B cell (primary cell): ENCODE measurements at regions not wholly inside any gene's neighbourhood (a gene's known extent, or its start where the extent isn't known, plus 50 kb on each side); places are given as distances from the start of the nearest gene placed in this dataset.

Source experiments
- ATAC-seq: fragments of 200-7000 bp; cut with Tn5 transposase; one replicate; pipeline ENCODE4 v1.10.0; 2021; ENCODE audit warnings: low read depth, mild to moderate bottlenecking, moderate number of reproducible peaks, moderate library complexity
- CTCF ChIA-PET: fragments of 350-600 bp; sonication (Branson Sonifier 250); formaldehyde crosslinking; loops from one replicate; lab custom pipeline; 2021; ENCODE audit warnings: antibody characterized with exemption, inconsistent platforms; lab: Charles Lee
- POLR2A ChIA-PET: fragments of 350-600 bp; sonication (Branson Sonifier 250); formaldehyde crosslinking; loops from one replicate; lab custom pipeline; 2021; ENCODE audit warnings: antibody characterized with exemption; lab: Charles Lee
- DNase-seq: peaks from one replicate; pipeline ENCODE4 v3.0.0; 2013
- H2AFZ ChIP-seq: 2 replicates; pipeline ENCODE4 v1.6.1; 2012; ENCODE audit warnings: mild to moderate bottlenecking, low read depth, low read length; ENCODE audit not compliant: insufficient read depth, poor library complexity, severe bottlenecking
- H3K27ac ChIP-seq, 2 donors: 1 replicate in 1 of 2; 2 replicates in 1 of 2; pipeline ENCODE4 v1.5.1; 2012 to 2013; ENCODE audit warnings: low read length in 2 of 2, mild to moderate bottlenecking in 2 of 2, moderate library complexity in 1 of 2
- H3K27me3 ChIP-seq, 4 experiments: fragments of 200-600 bp in 1 of 4; sonication (generic) in 1 of 4; replicated peaks in 1 of 4; 1 replicate in 2 of 4; 2 replicates in 2 of 4; pipeline versions ENCODE4 v1.6.1 to v1.7.0; 2013 to 2016; ENCODE audit warnings: low read length in 3 of 4, mild to moderate bottlenecking in 2 of 4, mixed read lengths in 1 of 4, moderate library complexity in 1 of 4; ENCODE audit not compliant: insufficient read depth in 4 of 4, control insufficient read depth in 3 of 4; ENCODE audit errors: control extremely low read depth in 1 of 4
- H3K36me3 ChIP-seq, 2 experiments: replicated peaks in 1 of 2; 1 replicate in 1 of 2; 2 replicates in 1 of 2; pipeline versions ENCODE4 v1.6.1 to v1.7.1; 2013; ENCODE audit warnings: low read length in 1 of 2; ENCODE audit not compliant: insufficient read depth in 2 of 2, control insufficient read depth in 1 of 2; ENCODE audit errors: control extremely low read depth in 1 of 2, extremely low read depth in 1 of 2
- H3K4me1 ChIP-seq, 2 donors: fragments of 200-600 bp in 1 of 2; sonication (generic) in 1 of 2; 1 replicate in 1 of 2; 2 replicates in 1 of 2; pipeline versions ENCODE4 v1.5.1 to v1.6.1; 2013 to 2017; ENCODE audit warnings: low read length in 2 of 2; ENCODE audit not compliant: control insufficient read depth in 2 of 2, insufficient read depth in 2 of 2
- H3K4me2 ChIP-seq: replicated peaks from 2 replicates; pipeline ENCODE3; 2012; ENCODE audit warnings: mild to moderate bottlenecking, low read depth, low read length; ENCODE audit not compliant: poor library complexity, severe bottlenecking
- H3K4me3 ChIP-seq, 5 experiments: fragments of 200-600 bp in 1 of 5; sonication (generic) in 1 of 5; 1 replicate in 3 of 5; 2 replicates in 2 of 5; pipeline versions ENCODE4 v1.5.1 to v1.7.0; 2011 to 2016; ENCODE audit warnings: low read length in 4 of 5, mild to moderate bottlenecking in 4 of 5, low read depth in 2 of 5, control low read depth in 1 of 5, moderate library complexity in 1 of 5; ENCODE audit not compliant: insufficient read depth in 1 of 5; ENCODE audit errors: control extremely low read depth in 1 of 5, extremely low read depth in 1 of 5
- H3K79me2 ChIP-seq: fragments of 200-600 bp; sonication (generic); one replicate; pipeline ENCODE4 v1.6.0; 2016; ENCODE audit warnings: low read length; ENCODE audit not compliant: control insufficient read depth, insufficient read depth
- H3K9ac ChIP-seq: fragments of 200-600 bp; sonication (generic); 2 replicates; pipeline ENCODE4 v1.6.1; 2017; ENCODE audit warnings: mild to moderate bottlenecking, low read length, moderate library complexity
- H3K9me3 ChIP-seq, 3 donors: one replicate each; pipeline versions ENCODE4 v1.6.1 to v1.7.1; 2013; ENCODE audit warnings: low read length in 2 of 3; ENCODE audit not compliant: control insufficient read depth in 2 of 3, insufficient read depth in 1 of 3; ENCODE audit errors: control extremely low read depth in 1 of 3
- H4K20me1 ChIP-seq: 2 replicates; pipeline ENCODE4 v1.6.0; 2012; ENCODE audit warnings: mild to moderate bottlenecking, low read length; ENCODE audit not compliant: insufficient read depth, control insufficient read depth, poor library complexity, severe bottlenecking
- H3K27ac Mint-ChIP-seq: one replicate; pipeline ENCODE4 v1.8.0; 2021; ENCODE audit warnings: mixed read lengths
- H3K27me3 Mint-ChIP-seq: one replicate; pipeline ENCODE4 v1.8.0; 2021; ENCODE audit warnings: mixed read lengths
- H3K4me1 Mint-ChIP-seq: one replicate; pipeline ENCODE4 v1.8.0; 2021; ENCODE audit warnings: mixed read lengths
- H3K4me3 Mint-ChIP-seq: one replicate; pipeline ENCODE4 v1.8.0; 2021; ENCODE audit warnings: mixed read lengths
- H3K9me3 Mint-ChIP-seq: one replicate; pipeline ENCODE4 v1.8.0; 2022; ENCODE audit warnings: mixed read lengths; ENCODE audit not compliant: insufficient read depth
- EZH2 ChIP-seq: IDR thresholded peaks from 2 replicates; pipeline ENCODE4 v1.6.1; 2012; ENCODE audit warnings: borderline replicate concordance, low read depth, mild to moderate bottlenecking, moderate library complexity, low read length; ENCODE audit not compliant: insufficient read depth, poor library complexity, severe bottlenecking
- WGBS: methylation state at CpG from one replicate; pipeline ENCODE4 v1.1.5; 2013; ENCODE audit warnings: missing lambda C conversion rate; ENCODE audit not compliant: insufficient coverage; 5-methylcytosine and 5-hydroxymethylcytosine counted together
- intact Hi-C: fragments of 100-400 bp; cut with micrococcal nuclease; formaldehyde crosslinking; loops from one replicate; pipeline ENCODE4 v1.10.0; 2022
- TF ChIP-seq, protein P1 (sequence below): fragments of 200-600 bp; IDR thresholded peaks from one replicate; pipeline ENCODE4 v1.8.0; 2022; ENCODE audit warnings: antibody characterized with exemption, mild to moderate bottlenecking

DNA sequence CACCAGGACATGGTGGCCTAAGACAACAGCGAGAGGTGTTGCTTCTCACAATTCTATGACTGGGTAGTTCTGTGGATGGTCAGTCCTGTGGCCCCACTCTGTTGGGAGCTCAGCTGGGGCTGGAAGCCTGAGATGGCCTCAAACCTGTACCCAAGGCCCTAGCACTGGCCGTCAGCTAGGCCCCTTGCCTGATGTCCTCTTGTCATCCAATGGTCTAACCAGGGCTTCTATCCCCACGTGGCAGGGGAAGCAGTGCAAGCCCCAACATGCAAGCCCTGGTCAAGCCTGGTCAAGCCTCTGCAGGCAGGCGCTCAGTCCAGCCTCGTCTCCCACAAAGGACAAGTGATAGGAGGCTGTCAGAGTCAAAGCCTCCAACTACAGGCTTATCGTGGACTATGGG, 196.5 kb upstream of the CST7 start:
- 91% methylated on average over 5 of the region's 6 CpGs for WGBS
- H3K9ac ChIP-seq = no peak overlapping the region
- H3K4me1 ChIP-seq = no peaks in the 10 kb centered on the region
- H3K4me3 ChIP-seq = no peak overlapping the region
- TF ChIP-seq EZH2 = no peak
- TF ChIP-seq, protein P1, sequence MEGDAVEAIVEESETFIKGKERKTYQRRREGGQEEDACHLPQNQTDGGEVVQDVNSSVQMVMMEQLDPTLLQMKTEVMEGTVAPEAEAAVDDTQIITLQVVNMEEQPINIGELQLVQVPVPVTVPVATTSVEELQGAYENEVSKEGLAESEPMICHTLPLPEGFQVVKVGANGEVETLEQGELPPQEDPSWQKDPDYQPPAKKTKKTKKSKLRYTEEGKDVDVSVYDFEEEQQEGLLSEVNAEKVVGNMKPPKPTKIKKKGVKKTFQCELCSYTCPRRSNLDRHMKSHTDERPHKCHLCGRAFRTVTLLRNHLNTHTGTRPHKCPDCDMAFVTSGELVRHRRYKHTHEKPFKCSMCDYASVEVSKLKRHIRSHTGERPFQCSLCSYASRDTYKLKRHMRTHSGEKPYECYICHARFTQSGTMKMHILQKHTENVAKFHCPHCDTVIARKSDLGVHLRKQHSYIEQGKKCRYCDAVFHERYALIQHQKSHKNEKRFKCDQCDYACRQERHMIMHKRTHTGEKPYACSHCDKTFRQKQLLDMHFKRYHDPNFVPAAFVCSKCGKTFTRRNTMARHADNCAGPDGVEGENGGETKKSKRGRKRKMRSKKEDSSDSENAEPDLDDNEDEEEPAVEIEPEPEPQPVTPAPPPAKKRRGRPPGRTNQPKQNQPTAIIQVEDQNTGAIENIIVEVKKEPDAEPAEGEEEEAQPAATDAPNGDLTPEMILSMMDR = no peak
- ChIA-PET CTCF (no interaction called here), POLR2A (no interaction called here)
- H4K20me1 ChIP-seq = no peaks in the 10 kb centered on the region
- no peaks in the 10 kb centered on the region for H3K36me3 ChIP-seq
- H3K27ac ChIP-seq = no peak overlapping the region
- H3K79me2 ChIP-seq = no peaks in the 10 kb centered on the region
- no peaks in the 10 kb centered on the region for H3K4me1 Mint-ChIP-seq
- H2AFZ ChIP-seq = no peak overlapping the region
- DNase-seq (no peak), ATAC-seq (no peak)
- no peaks in the 10 kb centered on the region for H3K9me3 Mint-ChIP-seq
- H3K27me3 Mint-ChIP-seq = peaks cover 3% of the 10 kb centered on the region
- H3K9me3 ChIP-seq = no peaks in the 10 kb centered on the region
- no peak overlapping the region for H3K4me2 ChIP-seq
- no peak overlapping the region for H3K4me3 Mint-ChIP-seq
- no peak overlapping the region for H3K27ac Mint-ChIP-seq
- intact Hi-C loops = no loop called here
- H3K27me3 ChIP-seq = no peaks in the 10 kb centered on the region

DNA sequence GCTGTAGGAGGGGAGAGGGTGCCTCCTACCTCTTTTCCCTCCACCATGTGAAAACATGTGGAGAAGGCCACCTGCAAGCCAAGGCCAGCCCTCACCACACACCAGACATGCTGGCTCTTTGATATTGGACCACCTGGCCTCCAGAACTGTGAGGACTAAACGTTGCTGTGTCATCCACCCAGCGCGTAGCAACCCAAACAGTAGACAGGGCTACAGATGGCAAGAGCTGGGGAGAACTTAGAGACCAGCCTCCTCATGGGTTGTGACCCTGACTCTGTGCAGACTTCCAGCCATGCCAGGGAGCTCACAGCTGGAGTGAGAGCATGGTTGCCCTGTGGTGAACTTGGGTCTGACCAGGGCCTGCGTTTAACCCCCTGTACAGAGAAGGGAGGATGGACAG, 195.9 kb upstream of the CST7 start:
- CTCF ChIA-PET = no interaction called here
- Mint-ChIP-seq H3K27ac (no peak overlapping the region), H3K4me1 (no peaks in the 10 kb centered on the region), H3K4me3 (no peak overlapping the region), H3K9me3 (no peaks in the 10 kb centered on the region), H3K27me3 (peaks cover 3% of the 10 kb centered on the region)
- WGBS = 69% methylated on average over 4 of the region's 4 CpGs
- H3K4me1 ChIP-seq = no peaks in the 10 kb centered on the region
- no peaks in the 10 kb centered on the region for H3K27me3 ChIP-seq
- H3K4me3 ChIP-seq = no peak overlapping the region
- no peak overlapping the region for H2AFZ ChIP-seq
- POLR2A ChIA-PET = no interaction called here
- no peaks in the 10 kb centered on the region for H3K79me2 ChIP-seq
- DNase-seq (no peak), ATAC-seq (no peak)
- H3K9me3 ChIP-seq = no peaks in the 10 kb centered on the region
- no peak overlapping the region for H3K9ac ChIP-seq
- intact Hi-C loops = no loop called here
- no peak overlapping the region for H3K4me2 ChIP-seq
- H4K20me1 ChIP-seq = no peaks in the 10 kb centered on the region
- no peaks in the 10 kb centered on the region for H3K36me3 ChIP-seq
- no peak overlapping the region for H3K27ac ChIP-seq
- TF ChIP-seq, protein P1 = no peak
- TF ChIP-seq EZH2 = no peak
